K562 (cell line): ENCODE measurements at regions not wholly inside any gene's neighbourhood (a gene's known extent, or its start where the extent isn't known, plus 50 kb on each side); places are given as distances from the start of the nearest gene placed in this dataset.
A peak's percentile ranks its signal among the peaks of the same experiment; 100 is the strongest.

Source experiments
- ATAC-seq: fragments of 200-7000 bp; cut with Tn5 transposase; 3 replicates; pipeline ENCODE4 v1.9.1; 2020; ENCODE audit warnings: moderate library complexity
- BruUV-seq: library from RNA; stranded (reverse); fragments of 400-500 nt; replicated peaks from 2 replicates; lab custom pipeline; 2021; lab: Mats Ljungman, UMichigan
- CTCF ChIA-PET: fragments of 300-600 bp; formaldehyde crosslinking; extraction: SDS; loops from one replicate; lab custom pipeline; 2021; ENCODE audit warnings: low intra/inter-chr PET ratio; lab: Yijun Ruan, JAX
- POLR2A ChIA-PET: fragments of 300-600, 350-650 bp; sonication (Branson Sonifier 250); formaldehyde crosslinking; extraction: SDS; loops from one replicate; lab custom pipeline; 2021; ENCODE audit warnings: antibody characterized with exemption, inconsistent platforms; lab: Yijun Ruan, JAX
- DNase-seq, 4 experiments: peaks; one replicate each; pipeline versions ENCODE4 v3.0.0 to v3.0.0-alpha.2; 2011 to 2018; ENCODE audit warnings: low spot score in 3 of 4, mixed read lengths in 3 of 4; ENCODE audit errors: extremely low read depth in 1 of 4
- FAIRE-seq: peaks from 2 replicates; lab custom pipeline; 2011; peaks lifted over from hg19 to GRCh38; lab: Jason Lieb, UNC
- H2AFZ ChIP-seq: 2 replicates; pipeline ENCODE4 v1.6.0; 2011; ENCODE audit warnings: low read depth, low read length, control low read depth, inconsistent platforms
- H3K27ac ChIP-seq: fragments of 200-600 bp; 3 replicates; pipeline ENCODE4 v1.8.0; 2011; ENCODE audit warnings: low read depth, mild to moderate bottlenecking, control low read depth, inconsistent platforms, low read length, moderate library complexity, mixed read lengths; ENCODE audit errors: extremely low read depth
- H3K27me3 ChIP-seq, 2 experiments: fragments of 300-600 bp in 1 of 2; 2 replicates in 1 of 2; 3 replicates in 1 of 2; pipeline versions ENCODE4 v1.6.0 to v1.8.0; 2011; ENCODE audit warnings: inconsistent platforms in 2 of 2, low read length in 2 of 2, mild to moderate bottlenecking in 1 of 2, mixed read lengths in 1 of 2, moderate library complexity in 1 of 2; ENCODE audit not compliant: control insufficient read depth in 2 of 2, insufficient read depth in 2 of 2
- H3K36me3 ChIP-seq: fragments of 300-600 bp; 3 replicates; pipeline ENCODE4 v1.8.0; 2011; ENCODE audit warnings: mild to moderate bottlenecking, low read length, inconsistent platforms; ENCODE audit not compliant: control insufficient read depth, insufficient read depth
- H3K4me1 ChIP-seq, 2 experiments: fragments of 200-600 bp in 1 of 2; replicated peaks in 1 of 2; 2 replicates in 1 of 2; 3 replicates in 1 of 2; pipeline versions ENCODE4 v1.5.1 to v1.8.0; 2011; ENCODE audit warnings: inconsistent platforms in 2 of 2, low read length in 2 of 2, mild to moderate bottlenecking in 1 of 2, mixed read lengths in 1 of 2, moderate library complexity in 1 of 2; ENCODE audit not compliant: control insufficient read depth in 2 of 2, insufficient read depth in 2 of 2
- H3K4me2 ChIP-seq: 2 replicates; pipeline ENCODE4 v1.6.1; 2011; ENCODE audit warnings: low read length, control low read depth, inconsistent platforms, mixed read lengths; ENCODE audit not compliant: insufficient read depth
- H3K4me3 ChIP-seq: fragments of 200-600 bp; sonication (generic), shearing (Covaris generic); 2 replicates; pipeline ENCODE4 v1.5.1; 2016; ENCODE audit warnings: control low read depth, inconsistent platforms
- H3K79me2 ChIP-seq: fragments of 200-600 bp; 3 replicates; pipeline ENCODE4 v1.8.0; 2011; ENCODE audit warnings: low read length, inconsistent platforms; ENCODE audit not compliant: control insufficient read depth, insufficient read depth
- H3K9ac ChIP-seq, 2 experiments: 2 replicates each; pipeline versions ENCODE4 v1.6.0 to v1.6.1; 2011; ENCODE audit warnings: low read depth in 2 of 2, low read length in 2 of 2, control low read depth in 1 of 2, inconsistent platforms in 1 of 2, mild to moderate bottlenecking in 1 of 2, mixed read lengths in 1 of 2; ENCODE audit not compliant: insufficient read depth in 1 of 2
- H3K9me1 ChIP-seq: one replicate; pipeline ENCODE4 v1.6.0; 2011; ENCODE audit warnings: inconsistent platforms, mild to moderate bottlenecking, low read length, moderate library complexity; ENCODE audit not compliant: control insufficient read depth, insufficient read depth
- H3K9me3 ChIP-seq: replicated peaks from 2 replicates; pipeline ENCODE4 v1.5.1; 2011; ENCODE audit warnings: low read depth, low read length, inconsistent platforms; ENCODE audit not compliant: control insufficient read depth, insufficient read depth
- H4K20me1 ChIP-seq: replicated peaks from 2 replicates; pipeline ENCODE4 v1.6.1; 2011; ENCODE audit warnings: low read length, inconsistent platforms, mixed read lengths; ENCODE audit not compliant: control insufficient read depth, insufficient read depth
- ATF7 ChIP-seq: fragments of 450-650 bp; IDR thresholded peaks from 2 replicates; pipeline ENCODE4 v1.7.1; 2014; ENCODE audit warnings: mild to moderate bottlenecking, moderate library complexity
- BACH1 ChIP-seq: fragments of 200-800 bp; sonication (Bioruptor generic); IDR thresholded peaks from 2 replicates; pipeline ENCODE4 v1.6.1; 2016; ENCODE audit warnings: missing genetic modification characterization, missing compliant biosample characterization
- C11orf30 ChIP-seq: fragments of 450-650 bp; IDR thresholded peaks from 2 replicates; pipeline ENCODE4 v1.6.1; 2016; ENCODE audit warnings: low read depth, mild to moderate bottlenecking
- CBFA2T2 ChIP-seq: fragments of 450-650 bp; conservative IDR thresholded peaks from 2 replicates; pipeline ENCODE4 v1.6.1; 2017; ENCODE audit warnings: mild to moderate bottlenecking
- CCNT2 ChIP-seq: IDR thresholded peaks from 2 replicates; pipeline ENCODE4 v1.6.1; 2011; ENCODE audit warnings: borderline replicate concordance, low read depth, mild to moderate bottlenecking, moderate library complexity, mixed read lengths, low read length; ENCODE audit not compliant: insufficient read length; ENCODE audit errors: extremely low read depth
- JUN ChIP-seq, 2 experiments: sonication (generic) in 1 of 2; formaldehyde crosslinking in 1 of 2; IDR thresholded peaks; 2 replicates each; pipeline versions ENCODE4 v1.6.1 to v1.8.0; 2012 to 2022; ENCODE audit warnings: borderline replicate concordance in 2 of 2, mild to moderate bottlenecking in 2 of 2, improper control_type of control experiment in 1 of 2, low read depth in 1 of 2, low read length in 1 of 2, missing genetic modification reagents in 1 of 2
- KLF6 ChIP-seq: fragments of 250-450 bp; sonication (Bioruptor Pico); IDR thresholded peaks from 2 replicates; pipeline ENCODE4 v1.4.0; 2020; ENCODE audit warnings: mild to moderate bottlenecking, moderate library complexity, borderline replicate concordance
- MIER1 ChIP-seq: fragments of 450-650 bp; IDR thresholded peaks from 2 replicates; pipeline ENCODE4 v1.6.1; 2016; ENCODE audit warnings: antibody characterized with exemption, mild to moderate bottlenecking, low read depth
- NCOR1 ChIP-seq: fragments of 450-650 bp; IDR thresholded peaks from 2 replicates; pipeline ENCODE4 v1.6.1; 2016; ENCODE audit warnings: mild to moderate bottlenecking, moderate library complexity
- ZNF146 ChIP-seq: IDR thresholded peaks from one replicate; pipeline ENCODE4 v1.6.1; 2018; ENCODE audit warnings: missing compliant biosample characterization; ENCODE audit not compliant: unreplicated experiment
- ZNF184 ChIP-seq: sonication (generic); formaldehyde crosslinking; IDR thresholded peaks from 2 replicates; pipeline ENCODE4 v1.5.0; 2020; ENCODE audit warnings: missing genetic modification reagents
- ZNF76 ChIP-seq: fragments of 250-450 bp; sonication (Bioruptor Pico); IDR thresholded peaks from 2 replicates; pipeline ENCODE4 v1.4.0; 2020; ENCODE audit warnings: mild to moderate bottlenecking, moderate library complexity, borderline replicate concordance
- WGBS: fragments of 100-300 bp; shearing (Covaris generic); methylation state at CpG from one replicate; pipeline ENCODE4 v1.1.6; 2016; ENCODE audit warnings: low coverage, mixed read lengths; ENCODE audit not compliant: insufficient coverage; ENCODE audit errors: missing lambda C conversion rate; 5-methylcytosine and 5-hydroxymethylcytosine counted together
- in situ Hi-C: fragments of 300-500 bp; cut with MboI; formaldehyde crosslinking; loops from 4 replicates; pipeline ENCODE4 v1.15.0; 2018; ENCODE audit warnings: inconsistent platforms, mixed read lengths
- intact Hi-C: fragments of 100-400 bp; cut with micrococcal nuclease; formaldehyde crosslinking; loops from 2 replicates; pipeline ENCODE4 v1.14.2; 2022

- TF ChIP-seq ZNF76 (CRISPR knock-in tag): no peak
- TF ChIP-seq ZNF184: no peak
- no peak for TF ChIP-seq JUN (IDR thresholded peaks at IDR 0.05; ENCODE audit: borderline replicate concordance, low read depth, low read length)
- no peak for TF ChIP-seq JUN (CRISPR knock-in tag; IDR thresholded peaks at IDR 0.05; ENCODE audit: borderline replicate concordance)
Observed at GRCh38 chr5:89343666-89344065, 460.7 kb upstream of the MEF2C start (continued).

- Histone ChIP-seq H3K9ac (no peak overlapping the region), H3K27ac (no peak overlapping the region), H3K9me1 (no peaks in the 10 kb centered on the region), H3K4me2 (no peak overlapping the region), H3K4me3 (no peak overlapping the region), H3K27me3 (no peaks in the 10 kb centered on the region), H4K20me1 (no peaks in the 10 kb centered on the region), H3K79me2 (no peaks in the 10 kb centered on the region), H2AFZ (0 out of 2 replicates have a peak overlapping the region, but pooled peaks have one; percentile 33), H3K9me3 (no peaks in the 10 kb centered on the region), H3K4me1 (no peaks in the 10 kb centered on the region; a peak in 1 of 5 replicates), H3K36me3 (no peaks in the 10 kb centered on the region)
- no peak for DNase-seq
- no TSS peak for BruUV-seq
- ChIA-PET POLR2A (interaction anchor here (0.6 kb wide), 1 partner anchor 12 kb away, joined by 3 read pairs; no protein-coding TSS in a partner anchor), CTCF (no interaction called here)
- WGBS: 45% methylated on average over 2 of the region's 2 CpGs
- intact Hi-C loops (no loop called here), in situ Hi-C loops (no loop called here)
- ATAC-seq: no peak
- TF ChIP-seq NCOR1 (no peak), CBFA2T2 (no peak), ZNF146 (CRISPR knock-in tag) (no peak), MIER1 (no peak), KLF6 (no peak), CCNT2 (no peak), ATF7 (no peak), C11orf30 (no peak), BACH1 (tag) (no peak)
- no peak for FAIRE-seq
Observed at GRCh38 chr5:89342106-89342876, 459.3 kb upstream of the MEF2C start.
